Neuron (in vitro differentiated cells): ENCODE measurements at regions not wholly inside any gene's neighbourhood (a gene's known extent, or its start where the extent isn't known, plus 50 kb on each side); places are given as distances from the start of the nearest gene placed in this dataset.

Experiments
- H2AFZ ChIP-seq: one replicate; pipeline ENCODE4 v1.6.1; 2013; ENCODE audit warnings: low read depth, mild to moderate bottlenecking, inconsistent platforms, low read length, moderate library complexity
- H3K27me3 ChIP-seq: one replicate; pipeline ENCODE4 v1.6.1; 2013; ENCODE audit warnings: low read length; ENCODE audit not compliant: insufficient read depth
- H3K36me3 ChIP-seq: one replicate; pipeline ENCODE4 v1.6.1; 2013; ENCODE audit warnings: low read length; ENCODE audit not compliant: insufficient read depth
- H3K4me1 ChIP-seq: one replicate; pipeline ENCODE4 v1.6.1; 2013; ENCODE audit warnings: low read length; ENCODE audit not compliant: insufficient read depth
- H3K4me3 ChIP-seq: 2 replicates; pipeline ENCODE4 v1.5.1; 2013; ENCODE audit warnings: mild to moderate bottlenecking, low read length, moderate library complexity
- H3K9me3 ChIP-seq: one replicate; pipeline ENCODE4 v1.6.1; 2013; ENCODE audit warnings: low read length

DNA sequence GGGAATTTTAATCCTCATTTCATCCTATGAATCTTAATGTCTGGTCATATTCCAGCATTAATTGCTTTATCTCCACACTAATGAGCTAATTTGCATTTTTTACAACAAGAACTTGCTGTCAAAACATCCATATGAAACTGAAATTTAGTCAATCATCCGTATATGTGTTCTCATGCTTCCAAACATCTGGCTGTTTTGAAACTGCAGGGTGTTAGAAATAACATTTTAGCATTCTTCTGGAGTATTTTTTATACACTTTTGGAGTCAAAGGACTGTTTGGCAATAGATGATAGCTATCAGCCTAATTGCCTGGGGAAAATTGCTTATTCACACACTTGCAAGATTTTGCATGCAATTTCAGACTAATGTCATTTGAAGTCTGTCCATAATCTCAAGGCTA lies 1639.3 kb downstream of the KCNT2 start:
- H3K4me1 ChIP-seq: peaks cover 8% of the 10 kb centered on the region
- no peaks in the 10 kb centered on the region for H3K36me3 ChIP-seq
- no peaks in the 10 kb centered on the region for H3K9me3 ChIP-seq
- H3K27me3 ChIP-seq: no peaks in the 10 kb centered on the region
- no peak overlapping the region for H2AFZ ChIP-seq
- no peak overlapping the region for H3K4me3 ChIP-seq

GRCh38 chr1:194959795-194960194 lies 1648.4 kb downstream of the KCNT2 start:
- Histone ChIP-seq H3K4me1 (no peaks in the 10 kb centered on the region), H2AFZ (no peak overlapping the region), H3K36me3 (no peaks in the 10 kb centered on the region), H3K9me3 (no peaks in the 10 kb centered on the region), H3K27me3 (no peaks in the 10 kb centered on the region), H3K4me3 (no peak overlapping the region)

DNA sequence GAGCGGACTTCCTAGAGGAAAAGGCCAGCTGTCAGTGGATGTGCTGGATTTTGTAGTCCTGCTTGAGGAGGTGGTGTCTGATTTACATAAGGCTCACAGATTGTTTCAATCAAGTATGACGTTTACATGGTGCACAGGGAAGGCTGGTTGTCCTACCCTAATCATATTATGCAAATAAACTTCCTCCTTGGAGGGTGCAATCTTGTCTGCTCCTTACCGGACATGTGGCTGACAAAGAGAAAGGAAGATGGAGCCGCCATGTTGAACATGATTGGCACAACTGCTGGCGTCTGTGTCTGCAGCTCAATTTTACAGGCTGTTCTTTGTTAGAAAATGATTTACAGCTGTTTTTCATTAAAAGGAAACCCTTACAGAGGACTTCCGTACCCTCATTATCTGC lies 1656.1 kb downstream of the KCNT2 start:
- H3K36me3 ChIP-seq: no peaks in the 10 kb centered on the region
- no peak overlapping the region for H2AFZ ChIP-seq
- H3K4me1 ChIP-seq: no peaks in the 10 kb centered on the region
- H3K27me3 ChIP-seq: no peaks in the 10 kb centered on the region
- H3K4me3 ChIP-seq: no peak overlapping the region
- H3K9me3 ChIP-seq: no peaks in the 10 kb centered on the region

GRCh38 chr1:194950584-194950983 lies 1657.7 kb downstream of the KCNT2 start:
- H3K9me3 ChIP-seq: no peaks in the 10 kb centered on the region
- H3K27me3 ChIP-seq: no peaks in the 10 kb centered on the region
- no peak overlapping the region for H2AFZ ChIP-seq
- H3K36me3 ChIP-seq: no peaks in the 10 kb centered on the region
- H3K4me1 ChIP-seq: no peaks in the 10 kb centered on the region
- no peak overlapping the region for H3K4me3 ChIP-seq

DNA sequence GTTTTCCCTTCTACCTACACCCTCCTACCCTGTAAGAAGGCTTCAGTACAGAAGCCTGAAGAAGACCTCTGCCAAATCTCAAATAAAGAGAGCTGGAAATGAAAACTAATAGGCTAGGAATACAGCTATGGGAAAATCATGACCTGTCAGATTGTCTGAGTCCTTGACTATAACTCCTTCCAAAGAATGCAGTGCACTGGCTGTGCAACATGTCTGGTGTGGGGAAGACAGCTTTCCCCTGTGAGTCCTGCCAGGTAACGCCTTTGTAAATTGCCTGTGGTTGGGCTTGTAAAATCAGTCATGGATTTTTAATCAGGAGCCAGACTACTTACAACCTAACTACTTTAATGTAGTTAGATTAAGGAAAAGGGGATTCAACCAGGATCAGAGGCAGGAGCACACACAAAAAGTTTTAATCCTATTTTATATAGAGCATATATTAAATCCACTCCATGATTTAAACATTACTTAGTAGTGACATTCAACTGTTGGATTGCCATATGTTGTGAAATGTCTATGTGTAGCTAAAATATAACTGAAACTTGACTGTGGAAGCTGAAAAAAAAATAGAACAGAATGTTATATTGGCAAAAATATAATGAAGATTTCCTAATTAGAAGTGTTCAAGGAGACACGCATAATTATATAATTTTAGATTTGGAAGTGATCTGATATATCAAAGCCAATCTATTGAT lies 1667.8 kb downstream of the KCNT2 start:
- Histone ChIP-seq H3K4me3 (no peak overlapping the region), H3K36me3 (no peaks in the 10 kb centered on the region), H3K27me3 (no peaks in the 10 kb centered on the region), H3K9me3 (peaks cover 1% of the 10 kb centered on the region), H2AFZ (no peak overlapping the region), H3K4me1 (no peaks in the 10 kb centered on the region)

DNA sequence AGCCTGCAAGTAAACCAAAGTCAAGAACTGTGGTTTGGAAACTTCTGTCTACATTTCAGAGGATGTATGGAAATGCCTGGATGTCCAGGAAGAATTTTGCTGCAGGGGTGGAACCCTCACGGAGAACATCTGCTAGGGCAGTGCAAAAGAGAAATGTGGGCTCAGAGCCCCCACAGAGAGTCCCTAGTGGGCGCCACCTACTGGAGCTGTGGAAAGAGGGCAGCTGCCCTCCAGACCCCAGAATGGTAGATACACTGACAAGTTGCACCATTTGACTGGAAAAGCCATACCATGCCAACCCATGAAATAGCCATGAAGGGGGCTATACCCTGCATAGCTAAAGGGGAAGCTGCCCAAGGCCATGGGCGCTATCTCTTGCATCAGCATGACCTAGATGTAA lies 1672.4 kb downstream of the KCNT2 start:
- Histone ChIP-seq H3K9me3 (peaks cover 1% of the 10 kb centered on the region), H3K27me3 (no peaks in the 10 kb centered on the region), H3K4me1 (no peaks in the 10 kb centered on the region), H3K4me3 (no peak overlapping the region), H3K36me3 (no peaks in the 10 kb centered on the region), H2AFZ (no peak overlapping the region)

DNA sequence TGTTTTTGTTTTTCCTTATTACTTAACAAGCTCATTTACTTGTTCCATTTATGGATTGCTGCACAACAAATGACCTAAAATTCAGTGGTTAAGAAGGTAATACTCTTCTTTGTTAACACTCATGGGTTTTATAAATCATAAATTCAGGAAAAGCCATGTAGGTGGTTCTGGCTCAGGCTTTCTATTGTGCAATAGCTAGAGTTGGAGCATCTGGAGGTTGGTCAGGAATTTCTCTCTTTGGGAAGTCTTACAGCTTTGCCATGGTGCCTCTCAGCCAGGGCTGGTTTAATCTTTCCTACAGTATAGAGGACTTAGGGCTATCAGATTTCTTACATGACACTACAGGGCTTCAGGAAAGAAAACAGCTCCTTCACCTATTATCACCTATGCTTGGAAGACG lies 1677.1 kb downstream of the KCNT2 start:
- no peak overlapping the region for H3K4me3 ChIP-seq
- H3K9me3 ChIP-seq: peaks cover 1% of the 10 kb centered on the region
- H2AFZ ChIP-seq: no peak overlapping the region
- no peaks in the 10 kb centered on the region for H3K36me3 ChIP-seq
- H3K27me3 ChIP-seq: no peaks in the 10 kb centered on the region
- no peaks in the 10 kb centered on the region for H3K4me1 ChIP-seq

DNA sequence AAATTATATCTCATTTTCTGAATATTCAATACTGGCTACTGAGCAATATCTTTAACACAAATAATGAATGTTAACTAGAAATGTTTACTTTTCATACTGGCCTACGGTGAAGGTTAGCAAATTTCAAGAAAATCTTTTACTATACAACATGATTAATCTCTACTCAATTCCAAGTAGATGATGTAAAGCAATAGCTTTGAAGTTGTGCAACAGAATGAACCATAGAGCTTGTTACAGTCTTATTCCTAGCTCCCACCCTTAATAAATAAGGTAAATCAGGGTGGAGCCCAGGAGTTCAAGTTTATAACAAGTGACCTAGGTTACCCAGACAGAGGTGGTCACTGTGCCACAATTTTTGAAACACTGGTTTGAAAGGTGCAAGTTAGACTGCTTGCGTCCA lies 1678.1 kb downstream of the KCNT2 start:
- Histone ChIP-seq H3K4me1 (no peaks in the 10 kb centered on the region), H3K27me3 (no peaks in the 10 kb centered on the region), H2AFZ (no peak overlapping the region), H3K9me3 (no peaks in the 10 kb centered on the region), H3K4me3 (no peak overlapping the region), H3K36me3 (no peaks in the 10 kb centered on the region)

DNA sequence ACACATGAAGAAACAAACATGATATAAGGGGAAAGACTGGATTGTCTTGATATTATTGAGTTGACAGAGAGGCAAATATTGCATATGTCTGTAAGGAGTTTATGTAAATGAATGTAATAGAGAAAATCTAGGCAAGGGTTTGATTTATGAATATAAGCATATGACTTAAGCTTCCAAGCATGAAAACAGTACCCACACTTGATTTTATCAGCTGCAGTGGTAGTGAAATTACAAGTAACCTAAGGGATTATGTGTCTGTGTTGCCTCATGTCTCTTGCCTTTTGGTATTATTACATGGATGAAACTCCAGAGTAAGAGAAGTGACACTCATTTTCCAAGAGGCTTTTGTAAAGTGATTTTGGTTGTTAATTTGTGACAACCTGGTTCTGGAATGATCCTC lies 1678.9 kb downstream of the KCNT2 start:
- no peaks in the 10 kb centered on the region for H3K9me3 ChIP-seq
- H3K36me3 ChIP-seq: no peaks in the 10 kb centered on the region
- H3K4me1 ChIP-seq: no peaks in the 10 kb centered on the region
- H3K27me3 ChIP-seq: no peaks in the 10 kb centered on the region
- no peak overlapping the region for H3K4me3 ChIP-seq
- H2AFZ ChIP-seq: no peak overlapping the region

GRCh38 chr1:194919146-194919545 lies 1689.1 kb downstream of the KCNT2 start:
- Histone ChIP-seq H3K36me3 (no peaks in the 10 kb centered on the region), H3K4me3 (no peak overlapping the region), H2AFZ (no peak overlapping the region), H3K27me3 (no peaks in the 10 kb centered on the region), H3K4me1 (peaks cover 7% of the 10 kb centered on the region), H3K9me3 (peaks cover 4% of the 10 kb centered on the region)

GRCh38 chr1:194917769-194918168 lies 1690.5 kb downstream of the KCNT2 start:
- H3K27me3 ChIP-seq: no peaks in the 10 kb centered on the region

DNA sequence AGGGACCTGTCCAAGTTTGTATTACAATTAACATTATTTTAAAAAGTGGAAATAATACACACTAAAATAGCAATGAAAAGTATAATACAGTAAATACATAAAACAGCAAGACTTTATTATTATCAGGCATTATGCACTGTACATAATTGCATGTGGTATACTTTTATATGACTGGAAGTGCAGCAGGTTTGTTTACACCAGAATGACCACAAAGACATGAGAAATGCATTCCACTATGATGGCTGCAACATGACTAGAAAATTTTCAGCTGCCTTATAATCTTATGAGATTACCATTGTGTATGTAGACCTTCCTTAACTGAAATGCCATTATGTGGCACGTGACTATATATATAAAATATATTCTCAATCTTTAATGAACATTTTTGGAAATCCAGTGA lies 1699.6 kb downstream of the KCNT2 start:
- H3K4me3 ChIP-seq: no peak overlapping the region
- H3K4me1 ChIP-seq: no peaks in the 10 kb centered on the region
- H3K27me3 ChIP-seq: no peaks in the 10 kb centered on the region
- no peaks in the 10 kb centered on the region for H3K36me3 ChIP-seq
- H2AFZ ChIP-seq: no peak overlapping the region
- no peaks in the 10 kb centered on the region for H3K9me3 ChIP-seq

More at GRCh38 chr1:194917769-194918168, 1690.5 kb downstream of the KCNT2 start:
- H3K4me1 ChIP-seq: peaks cover 7% of the 10 kb centered on the region
- peaks cover 4% of the 10 kb centered on the region for H3K9me3 ChIP-seq
- H2AFZ ChIP-seq: no peak overlapping the region
- H3K36me3 ChIP-seq: no peaks in the 10 kb centered on the region
- H3K4me3 ChIP-seq: no peak overlapping the region

GRCh38 chr1:194903524-194903923 lies 1704.7 kb downstream of the KCNT2 start:
- Histone ChIP-seq H3K4me3 (no peak overlapping the region), H3K4me1 (no peaks in the 10 kb centered on the region), H3K9me3 (no peaks in the 10 kb centered on the region), H3K27me3 (no peaks in the 10 kb centered on the region), H2AFZ (no peak overlapping the region), H3K36me3 (no peaks in the 10 kb centered on the region)

GRCh38 chr1:194889310-194889709 lies 1702.9 kb upstream of the B3GALT2 start:
- no peaks in the 10 kb centered on the region for H3K4me1 ChIP-seq
- H3K36me3 ChIP-seq: no peaks in the 10 kb centered on the region
- H2AFZ ChIP-seq: no peak overlapping the region
- no peaks in the 10 kb centered on the region for H3K27me3 ChIP-seq
- H3K4me3 ChIP-seq: no peak overlapping the region
- peaks cover 2% of the 10 kb centered on the region for H3K9me3 ChIP-seq
